HepG2 (cell line): ENCODE measurements at regions not wholly inside any gene's neighbourhood (a gene's known extent, or its start where the extent isn't known, plus 50 kb on each side); places are given as distances from the start of the nearest gene placed in this dataset.

Source experiments
- ATAC-seq: fragments of 200-7000 bp; cut with Tn5 transposase; 3 replicates; pipeline ENCODE4 v1.9.1; 2020; ENCODE audit warnings: mild to moderate bottlenecking, moderate library complexity
- BruUV-seq: library from RNA; stranded (reverse); fragments of 400-500 nt; replicated peaks from 2 replicates; lab custom pipeline; 2021; lab: Mats Ljungman, UMichigan
- CTCF ChIA-PET: fragments of 300-600 bp; formaldehyde crosslinking; extraction: SDS; loops from one replicate; lab custom pipeline; 2021; ENCODE audit warnings: low total read pairs, inconsistent platforms, low intra/inter-chr PET ratio; lab: Yijun Ruan, JAX
- POLR2A ChIA-PET: fragments of 350-600 bp; sonication (Branson Sonifier 250); formaldehyde crosslinking; loops from one replicate; lab custom pipeline; 2020; ENCODE audit warnings: antibody characterized with exemption, inconsistent platforms; lab: Yijun Ruan, JAX
- DNase-seq: peaks from one replicate; pipeline ENCODE4 v3.0.0-alpha.2; 2015; ENCODE audit warnings: low spot score
- FAIRE-seq: peaks from 3 replicates; lab custom pipeline; 2011; peaks lifted over from hg19 to GRCh38; lab: Jason Lieb, UNC
- H2AFZ ChIP-seq: one replicate; pipeline ENCODE4 v1.6.1; 2011; ENCODE audit warnings: low read length, inconsistent platforms
- H3K27ac ChIP-seq: fragments of 300-600 bp; 3 replicates; pipeline ENCODE4 v1.8.0; 2011; ENCODE audit warnings: mixed run types, mild to moderate bottlenecking, mixed read lengths, low read length, inconsistent platforms; ENCODE audit not compliant: insufficient read depth; ENCODE audit errors: extremely low read length
- H3K27me3 ChIP-seq, 2 experiments: fragments of 200-600 bp in 1 of 2; 2 replicates in 1 of 2; 3 replicates in 1 of 2; pipeline versions ENCODE4 v1.6.0 to v1.8.0; 2011; ENCODE audit warnings: low read length in 2 of 2, mild to moderate bottlenecking in 2 of 2, moderate library complexity in 2 of 2, inconsistent platforms in 1 of 2; ENCODE audit not compliant: insufficient read depth in 2 of 2, control insufficient read depth in 1 of 2
- H3K36me3 ChIP-seq, 2 experiments: fragments of 200-600 bp in 1 of 2; replicated peaks in 1 of 2; 2 replicates in 1 of 2; 3 replicates in 1 of 2; pipeline versions ENCODE4 v1.5.1 to v1.8.0; 2011; ENCODE audit warnings: low read length in 2 of 2, inconsistent platforms in 1 of 2; ENCODE audit not compliant: insufficient read depth in 2 of 2, control insufficient read depth in 1 of 2
- H3K4me1 ChIP-seq: 2 replicates; pipeline ENCODE4 v1.5.1; 2012; ENCODE audit warnings: low read length, inconsistent platforms; ENCODE audit not compliant: insufficient read depth
- H3K4me2 ChIP-seq: 2 replicates; pipeline ENCODE4 v1.6.0; 2011; ENCODE audit warnings: low read depth, low read length, inconsistent platforms
- H3K4me3 ChIP-seq, 3 experiments: fragments of 200-600 bp in 1 of 3; sonication (generic), shearing (Covaris generic) in 1 of 3; replicated peaks in 1 of 3; 2 replicates each; pipeline ENCODE4 v1.5.1; 2011 to 2016; ENCODE audit warnings: low read length in 3 of 3, inconsistent platforms in 2 of 3, low read depth in 2 of 3, mild to moderate bottlenecking in 2 of 3, control low read depth in 1 of 3, mixed read lengths in 1 of 3; ENCODE audit not compliant: insufficient read depth in 1 of 3
- H3K79me2 ChIP-seq: one replicate; pipeline ENCODE4 v1.6.1; 2011; ENCODE audit warnings: low read length, inconsistent platforms; ENCODE audit not compliant: insufficient read depth
- H3K9ac ChIP-seq: 2 replicates; pipeline ENCODE4 v1.6.0; 2011; ENCODE audit warnings: mild to moderate bottlenecking, low read depth, low read length, inconsistent platforms; ENCODE audit not compliant: insufficient read depth
- H3K9me3 ChIP-seq: 2 replicates; pipeline ENCODE4 v1.5.1; 2012; ENCODE audit warnings: mild to moderate bottlenecking, low read length
- H4K20me1 ChIP-seq: 2 replicates; pipeline ENCODE4 v1.6.0; 2011; ENCODE audit warnings: inconsistent platforms, mild to moderate bottlenecking, low read length, moderate library complexity; ENCODE audit not compliant: insufficient read depth
- CENPT ChIP-seq: sonication (generic); formaldehyde crosslinking; IDR thresholded peaks from 2 replicates; pipeline ENCODE4 v1.8.0; 2022; ENCODE audit warnings: low read depth, mild to moderate bottlenecking, moderate library complexity, missing genetic modification reagents
- CREB3 ChIP-seq: sonication (generic); formaldehyde crosslinking; IDR thresholded peaks from 2 replicates; pipeline ENCODE4 v1.5.0; 2020; ENCODE audit warnings: missing genetic modification reagents
- DRAP1 ChIP-seq: IDR thresholded peaks from 2 replicates; pipeline ENCODE4 v1.6.1; 2016; ENCODE audit warnings: missing genetic modification reagents, missing compliant biosample characterization
- SIX1 ChIP-seq: sonication (generic); formaldehyde crosslinking; IDR thresholded peaks from 2 replicates; pipeline ENCODE4 v1.4.0; 2020; ENCODE audit warnings: missing genetic modification reagents, borderline replicate concordance
- TMF1 ChIP-seq: sonication (generic); formaldehyde crosslinking; IDR thresholded peaks from 2 replicates; pipeline ENCODE4 v1.8.1; 2022; ENCODE audit warnings: low read depth, missing genetic modification reagents
- ZBTB7A ChIP-seq: sonication (generic); formaldehyde crosslinking; IDR thresholded peaks from 2 replicates; pipeline ENCODE4 v1.8.0; 2022; ENCODE audit warnings: mild to moderate bottlenecking, missing genetic modification reagents
- ZNF10 ChIP-seq: sonication (generic); formaldehyde crosslinking; IDR thresholded peaks from 2 replicates; pipeline ENCODE4 v1.4.0; 2020; ENCODE audit warnings: mild to moderate bottlenecking, low read depth, missing genetic modification reagents, borderline replicate concordance
- ZNF24 ChIP-seq: fragments of 450-650 bp; IDR thresholded peaks from 2 replicates; pipeline ENCODE4 v1.6.1; 2017; ENCODE audit warnings: antibody characterized with exemption, mild to moderate bottlenecking
- ZNF512B ChIP-seq: sonication (generic); formaldehyde crosslinking; IDR thresholded peaks from 2 replicates; pipeline ENCODE4 v1.5.1; 2020; ENCODE audit warnings: missing genetic modification reagents, mild to moderate bottlenecking, borderline replicate concordance
- ZSCAN5A ChIP-seq: sonication (generic); formaldehyde crosslinking; IDR thresholded peaks from 2 replicates; pipeline ENCODE4 v1.8.0; 2022; ENCODE audit warnings: mild to moderate bottlenecking, missing genetic modification reagents, borderline replicate concordance
- WGBS: methylation state at CpG from one replicate; pipeline ENCODE4 v1.1.6; 2017; ENCODE audit warnings: low lambda C conversion rate; 5-methylcytosine and 5-hydroxymethylcytosine counted together
- in situ Hi-C: cut with HindIII; loops from 2 replicates; pipeline ENCODE4 v1.10.0; 2017; ENCODE audit warnings: low pct_unique_long_range_greater_than_20kb; ENCODE audit not compliant: extremely low pct_ligation_motif_present
- intact Hi-C: fragments of 100-400 bp; cut with micrococcal nuclease; formaldehyde crosslinking; loops from one replicate; pipeline ENCODE4 v1.10.0; 2022; ENCODE audit not compliant: unreplicated experiment

GRCh38 chr3:69690-70089, 126.9 kb upstream of the CHL1 start:
- no TSS peak for BruUV-seq
- 5% methylated on average over 1 of the region's 1 CpG for WGBS
- Histone ChIP-seq H3K9ac (no peak overlapping the region), H3K9me3 (0 out of 2 replicates have a peak, but pooled peaks cover 4% of the 10 kb centered on the region), H4K20me1 (no peaks in the 10 kb centered on the region), H3K4me3 (no peak overlapping the region), H3K79me2 (no peaks in the 10 kb centered on the region), H3K4me1 (no peaks in the 10 kb centered on the region), H2AFZ (no peak overlapping the region), H3K4me2 (no peak overlapping the region), H3K27me3 (no peaks in the 10 kb centered on the region), H3K27ac (no peak overlapping the region), H3K36me3 (no peaks in the 10 kb centered on the region)
- POLR2A ChIA-PET: no interaction called here
- intact Hi-C loops (no loop called here), in situ Hi-C loops (no loop called here)
- CTCF ChIA-PET: no interaction called here
- ATAC-seq: no peak
- TF ChIP-seq DRAP1 (CRISPR knock-in tag) (no peak), CENPT (CRISPR knock-in tag) (no peak), ZNF24 (no peak), SIX1 (no peak), ZNF10 (CRISPR knock-in tag) (no peak), ZSCAN5A (no peak)
- FAIRE-seq: no peak
- DNase-seq: no peak

GRCh38 chr3:72776-73175, 123.8 kb upstream of the CHL1 start:
- 0% methylated on average over 1 of the region's 1 CpG for WGBS
- Histone ChIP-seq H4K20me1 (no peaks in the 10 kb centered on the region), H3K4me3 (no peak overlapping the region), H3K36me3 (no peaks in the 10 kb centered on the region), H3K9me3 (0 out of 2 replicates have a peak, but pooled peaks cover 4% of the 10 kb centered on the region), H3K79me2 (no peaks in the 10 kb centered on the region), H3K9ac (no peak overlapping the region), H3K4me2 (no peak overlapping the region), H3K27me3 (no peaks in the 10 kb centered on the region), H2AFZ (no peak overlapping the region), H3K4me1 (no peaks in the 10 kb centered on the region), H3K27ac (no peak overlapping the region)
- POLR2A ChIA-PET: no interaction called here
- in situ Hi-C loops: no loop called here
- FAIRE-seq (no peak), DNase-seq (no peak), ATAC-seq (no peak)
- CTCF ChIA-PET: no interaction called here
- no TSS peak for BruUV-seq
- intact Hi-C loops: no loop called here
- TF ChIP-seq CREB3 (CRISPR knock-in tag) (no peak), TMF1 (CRISPR knock-in tag) (no peak), ZNF512B (CRISPR knock-in tag) (no peak), ZBTB7A (no peak)
